ENCODE measurements at regions not wholly inside any gene's neighbourhood (a gene's known extent, or its start where the extent isn't known, plus 50 kb on each side); places are given as distances from the start of the nearest gene placed in this dataset.

GRCh38 chr6:44771647-44772415 lies 384.3 kb downstream of the CDC5L start:
- DNase-seq = peak; percentile 74

GRCh38 chr6:44772838-44773237 lies 385.3 kb downstream of the CDC5L start:
- no peak for DNase-seq

GRCh38 chr6:44775121-44775520 lies 387.6 kb downstream of the CDC5L start:
- DNase-seq = no peak

- no peak for DNase-seq
Observed at GRCh38 chr6:44776344-44776743, 388.8 kb downstream of the CDC5L start.

- DNase-seq = no peak
Observed at GRCh38 chr6:44778513-44778912, 391.0 kb downstream of the CDC5L start.

All from NCI-H1105 treated with DMSO at 0.1 percent for 48 hours (cell line).